ENCODE measurements at regions not wholly inside any gene's neighbourhood (a gene's known extent, or its start where the extent isn't known, plus 50 kb on each side); places are given as distances from the start of the nearest gene placed in this dataset.

DNA sequence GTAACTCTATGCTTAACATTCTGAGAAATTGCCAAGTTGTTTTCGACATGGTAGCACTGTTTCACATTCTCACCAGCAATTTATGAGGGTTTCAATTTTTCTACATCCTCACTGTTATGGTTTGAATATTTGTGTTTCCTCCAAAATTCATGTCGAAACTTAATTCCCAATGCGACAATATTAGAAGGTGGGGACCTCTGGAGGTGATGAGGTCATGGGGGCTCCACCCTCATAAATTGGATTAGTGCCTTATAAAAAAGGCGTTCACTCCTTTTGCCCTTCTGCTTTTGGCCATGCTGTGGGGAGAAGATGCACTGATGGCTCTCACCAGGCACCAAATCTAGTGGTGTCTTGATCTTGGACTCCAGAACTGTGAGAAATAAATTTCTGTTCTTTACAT, 110.3 kb downstream of the HRH4 start:
- WGBS, result 59% methylated on average over 4 of the region's 4 CpGs
- no peak for TF ChIP-seq EP300 (IDR thresholded peaks at IDR 0.05)
- TF ChIP-seq, protein P1, sequence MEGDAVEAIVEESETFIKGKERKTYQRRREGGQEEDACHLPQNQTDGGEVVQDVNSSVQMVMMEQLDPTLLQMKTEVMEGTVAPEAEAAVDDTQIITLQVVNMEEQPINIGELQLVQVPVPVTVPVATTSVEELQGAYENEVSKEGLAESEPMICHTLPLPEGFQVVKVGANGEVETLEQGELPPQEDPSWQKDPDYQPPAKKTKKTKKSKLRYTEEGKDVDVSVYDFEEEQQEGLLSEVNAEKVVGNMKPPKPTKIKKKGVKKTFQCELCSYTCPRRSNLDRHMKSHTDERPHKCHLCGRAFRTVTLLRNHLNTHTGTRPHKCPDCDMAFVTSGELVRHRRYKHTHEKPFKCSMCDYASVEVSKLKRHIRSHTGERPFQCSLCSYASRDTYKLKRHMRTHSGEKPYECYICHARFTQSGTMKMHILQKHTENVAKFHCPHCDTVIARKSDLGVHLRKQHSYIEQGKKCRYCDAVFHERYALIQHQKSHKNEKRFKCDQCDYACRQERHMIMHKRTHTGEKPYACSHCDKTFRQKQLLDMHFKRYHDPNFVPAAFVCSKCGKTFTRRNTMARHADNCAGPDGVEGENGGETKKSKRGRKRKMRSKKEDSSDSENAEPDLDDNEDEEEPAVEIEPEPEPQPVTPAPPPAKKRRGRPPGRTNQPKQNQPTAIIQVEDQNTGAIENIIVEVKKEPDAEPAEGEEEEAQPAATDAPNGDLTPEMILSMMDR (IDR thresholded peaks at IDR 0.05), result no peak
- no peak for TF ChIP-seq POLR2A (IDR thresholded peaks at IDR 0.05)
- TF ChIP-seq POLR2AphosphoS5 (IDR thresholded peaks at IDR 0.05), result no peak
- H3K9me3 ChIP-seq, result no peaks in the 10 kb centered on the region
- no peaks in the 10 kb centered on the region for H3K27me3 ChIP-seq
- no peaks in the 10 kb centered on the region for H3K4me1 ChIP-seq
- no peak overlapping the region for H3K27ac ChIP-seq
- DNase-seq (ENCODE audit: low spot score in 2 of 2), result no peak
- no peaks in the 10 kb centered on the region for H3K36me3 ChIP-seq
- no peak overlapping the region for H3K4me3 ChIP-seq

DNA sequence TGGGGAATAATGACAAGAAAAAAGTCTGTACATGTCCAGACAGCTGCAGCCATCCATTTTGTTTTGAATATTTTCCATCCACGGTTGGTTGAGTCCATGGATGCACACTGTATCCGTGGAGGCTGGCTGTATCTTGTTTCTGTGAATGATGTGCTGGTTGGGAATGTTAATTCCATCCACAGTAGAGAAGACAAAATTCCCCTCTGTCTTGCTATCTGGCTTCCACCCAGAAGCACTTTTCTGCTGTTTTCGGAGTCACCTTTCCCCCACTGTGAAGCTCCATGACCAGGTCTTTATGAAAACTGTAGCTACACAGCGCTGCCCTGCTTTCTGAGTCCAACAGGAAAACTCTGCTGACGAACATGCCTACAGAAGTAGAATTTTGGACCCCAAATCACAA, 122.3 kb downstream of the HRH4 start:
- no peaks in the 10 kb centered on the region for H3K4me1 ChIP-seq
- WGBS, result 84% methylated on average over 5 of the region's 5 CpGs
- no peaks in the 10 kb centered on the region for H3K36me3 ChIP-seq
- H3K4me3 ChIP-seq, result no peak overlapping the region
- H3K27ac ChIP-seq, result no peak overlapping the region
- H3K9me3 ChIP-seq, result no peaks in the 10 kb centered on the region
- H3K27me3 ChIP-seq, result no peaks in the 10 kb centered on the region
- DNase-seq (ENCODE audit: low spot score in 2 of 2), result no peak
- no peak for TF ChIP-seq POLR2AphosphoS5 (IDR thresholded peaks at IDR 0.05)
- no peak for TF ChIP-seq POLR2A (IDR thresholded peaks at IDR 0.05)
- TF ChIP-seq EP300 (IDR thresholded peaks at IDR 0.05), result no peak
- TF ChIP-seq, protein P1 (IDR thresholded peaks at IDR 0.05), result no peak

DNA sequence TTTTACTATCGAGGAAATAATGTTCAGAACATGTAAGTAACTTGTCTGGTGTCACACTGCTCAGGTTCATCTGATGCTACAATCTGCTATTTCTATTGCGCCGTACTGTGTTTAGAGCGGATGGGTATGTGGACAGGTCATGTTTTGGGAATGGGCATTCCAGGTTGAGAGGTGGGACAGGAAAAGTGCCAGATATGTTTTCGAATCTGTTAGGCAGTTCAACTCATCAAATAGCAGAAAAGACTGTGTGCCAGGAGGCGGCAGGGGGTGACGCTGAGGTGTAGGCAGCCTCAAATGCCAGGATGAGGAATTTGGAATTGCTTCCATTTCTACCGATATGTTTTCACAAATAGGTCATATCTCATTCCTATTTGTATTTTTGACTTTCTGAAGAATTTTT, 123.8 kb downstream of the HRH4 start:
- no peak overlapping the region for H3K27ac ChIP-seq
- no peaks in the 10 kb centered on the region for H3K4me1 ChIP-seq
- WGBS, result 87% methylated on average over 8 of the region's 8 CpGs
- no peak for DNase-seq (ENCODE audit: low spot score in 2 of 2)
- no peaks in the 10 kb centered on the region for H3K9me3 ChIP-seq
- no peak overlapping the region for H3K4me3 ChIP-seq
- H3K27me3 ChIP-seq, result no peaks in the 10 kb centered on the region
- H3K36me3 ChIP-seq, result no peaks in the 10 kb centered on the region
- TF ChIP-seq POLR2A (IDR thresholded peaks at IDR 0.05) (no peak), EP300 (IDR thresholded peaks at IDR 0.05) (no peak), POLR2AphosphoS5 (IDR thresholded peaks at IDR 0.05) (no peak)
- TF ChIP-seq, protein P1 (IDR thresholded peaks at IDR 0.05), result no peak

DNA sequence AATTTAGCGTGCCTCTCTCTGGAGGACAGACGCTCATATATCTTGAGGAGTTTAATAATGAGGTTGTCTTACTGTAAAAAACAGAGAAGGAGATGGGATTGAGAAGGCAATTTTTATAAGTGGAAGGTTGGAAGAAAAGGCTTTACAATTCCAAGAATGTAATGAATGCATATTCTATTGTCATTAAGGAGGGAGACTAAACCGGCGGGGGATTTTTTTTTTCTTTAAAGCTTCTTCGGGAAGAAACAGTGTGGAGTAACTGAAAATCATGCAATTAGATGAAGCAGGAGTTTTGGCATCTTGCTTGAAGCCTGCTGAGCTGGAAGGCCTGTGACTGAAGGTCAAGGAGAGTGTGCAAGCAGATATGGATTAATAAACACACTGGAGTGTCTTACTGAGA, 124.4 kb downstream of the HRH4 start:
- 67% methylated on average over 5 of the region's 5 CpGs for WGBS
- Histone ChIP-seq H3K4me3 (no peak overlapping the region), H3K9me3 (no peaks in the 10 kb centered on the region), H3K36me3 (no peaks in the 10 kb centered on the region), H3K4me1 (no peaks in the 10 kb centered on the region), H3K27ac (no peak overlapping the region), H3K27me3 (no peaks in the 10 kb centered on the region)
- DNase-seq (ENCODE audit: low spot score in 2 of 2), result no peak
- TF ChIP-seq EP300 (IDR thresholded peaks at IDR 0.05) (no peak), POLR2AphosphoS5 (IDR thresholded peaks at IDR 0.05) (no peak)
- TF ChIP-seq, protein P1 (IDR thresholded peaks at IDR 0.05), result no peak

DNA sequence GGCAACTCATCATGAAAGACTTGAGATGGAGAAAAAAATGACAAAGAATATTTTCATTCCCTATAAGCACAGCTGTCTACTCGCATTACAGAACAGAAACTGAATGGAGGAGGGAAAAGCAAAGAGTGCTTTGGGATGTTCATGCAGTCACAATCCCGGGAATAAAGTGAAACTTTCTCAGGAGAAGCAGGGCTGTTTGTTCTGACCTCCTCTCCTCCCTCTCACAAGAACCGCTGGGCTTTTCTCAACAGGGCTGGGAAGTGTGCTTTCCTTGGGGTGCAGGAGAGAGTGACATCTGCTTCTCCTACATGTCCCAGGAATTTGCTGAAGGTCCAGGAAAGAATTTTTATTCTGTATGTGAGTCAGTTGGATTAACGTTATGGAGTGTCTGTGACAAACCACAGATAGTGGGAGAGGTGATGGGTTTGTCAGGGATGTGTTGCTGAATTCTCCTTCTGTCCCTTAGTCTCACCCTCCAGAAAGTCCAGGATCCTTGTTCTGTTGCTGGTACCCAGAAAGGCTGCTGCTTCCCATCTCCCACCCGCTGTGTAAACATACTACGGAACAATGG, 125.6 kb downstream of the HRH4 start:
- WGBS, result 65% methylated on average over 6 of the region's 6 CpGs
- no peak for DNase-seq (ENCODE audit: low spot score in 2 of 2)
- Histone ChIP-seq H3K4me3 (no peak overlapping the region), H3K27ac (no peak overlapping the region), H3K27me3 (no peaks in the 10 kb centered on the region), H3K4me1 (no peaks in the 10 kb centered on the region), H3K36me3 (no peaks in the 10 kb centered on the region), H3K9me3 (no peaks in the 10 kb centered on the region)
- TF ChIP-seq EP300 (IDR thresholded peaks at IDR 0.05), result no peak
- TF ChIP-seq POLR2A (IDR thresholded peaks at IDR 0.05), result no peak
- TF ChIP-seq, protein P1 (IDR thresholded peaks at IDR 0.05), result no peak
- TF ChIP-seq POLR2AphosphoS5 (IDR thresholded peaks at IDR 0.05), result no peak

All from suprapubic skin (tissue), 4 donors.